ENCODE measurements at regions not wholly inside any gene's neighbourhood (a gene's known extent, or its start where the extent isn't known, plus 50 kb on each side); places are given as distances from the start of the nearest gene placed in this dataset.

DNA sequence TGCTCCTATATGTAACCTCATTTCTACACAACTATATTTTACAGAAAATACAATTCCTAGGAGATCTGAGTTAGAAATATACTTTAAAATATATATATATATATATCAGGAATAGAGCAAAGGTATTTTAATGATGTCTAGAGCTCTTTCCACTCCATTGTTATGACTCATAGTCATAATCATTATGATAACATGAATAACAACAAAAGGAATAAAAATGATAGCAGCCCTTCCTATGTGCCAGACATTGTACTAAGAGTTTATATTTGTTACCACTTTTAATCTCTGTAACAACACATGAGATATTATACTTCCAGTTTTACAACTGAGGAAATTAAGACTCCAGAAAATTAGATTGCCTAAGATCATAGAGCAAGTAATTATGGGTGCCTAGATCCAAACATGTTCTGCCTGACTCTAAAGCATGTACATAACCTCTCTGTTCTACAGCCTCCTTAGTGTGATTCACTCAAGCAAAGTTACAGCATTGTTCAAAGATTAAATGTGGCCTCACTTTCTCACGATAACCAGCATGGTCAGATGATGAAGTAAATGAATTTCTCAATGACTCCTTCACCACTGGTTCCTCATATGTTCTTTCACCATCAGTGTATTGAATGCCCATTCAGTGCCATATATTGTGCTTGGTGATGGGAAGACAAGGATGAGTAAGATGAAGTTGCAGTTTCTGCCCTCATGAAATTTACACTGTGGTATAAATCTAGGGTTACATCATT lies 452.1 kb downstream of the EFNA5 start:
- DNase-seq: no peak

DNA sequence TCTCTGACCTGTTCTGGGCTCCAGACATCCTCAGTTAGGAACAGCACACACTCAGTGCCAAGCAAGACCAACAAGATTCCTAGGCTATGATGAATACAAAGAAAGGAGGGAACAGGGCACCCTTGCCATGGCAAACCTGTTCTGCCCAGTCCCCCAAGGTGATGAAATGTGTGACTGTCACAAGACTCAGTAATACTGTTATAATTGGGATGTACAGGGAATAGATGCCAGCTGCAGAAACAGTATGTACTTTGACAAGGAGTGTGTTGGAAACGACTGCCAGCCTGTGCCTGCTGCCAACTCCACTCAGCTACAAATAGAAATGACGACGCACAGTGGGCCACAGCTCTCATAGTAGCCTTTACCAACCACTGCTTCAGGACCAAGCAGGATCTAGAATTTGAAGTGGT lies 453.0 kb downstream of the EFNA5 start:
- DNase-seq: peak in 16 of 56 donors; percentile 1 to 48 (median 12)

DNA sequence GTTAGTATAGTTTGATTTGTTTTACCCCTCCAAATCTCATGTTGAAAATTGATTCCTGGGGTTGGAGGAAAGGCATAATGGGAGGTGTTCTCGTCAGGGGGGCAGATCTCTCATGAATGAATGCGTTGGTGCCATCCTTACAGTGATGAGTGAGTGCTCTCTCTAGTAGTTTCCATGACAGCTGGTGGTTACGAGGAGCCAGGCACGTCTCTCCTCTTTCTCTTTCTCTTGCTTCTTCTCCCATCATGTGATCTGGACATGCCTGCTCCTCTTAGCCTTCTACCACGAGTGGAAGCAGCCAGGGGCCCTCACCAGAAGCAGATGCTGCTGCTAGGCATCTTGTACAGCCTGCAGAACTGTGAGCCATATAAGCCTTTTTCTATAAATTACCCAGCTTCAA lies 454.1 kb downstream of the EFNA5 start:
- DNase-seq: no peak

DNA sequence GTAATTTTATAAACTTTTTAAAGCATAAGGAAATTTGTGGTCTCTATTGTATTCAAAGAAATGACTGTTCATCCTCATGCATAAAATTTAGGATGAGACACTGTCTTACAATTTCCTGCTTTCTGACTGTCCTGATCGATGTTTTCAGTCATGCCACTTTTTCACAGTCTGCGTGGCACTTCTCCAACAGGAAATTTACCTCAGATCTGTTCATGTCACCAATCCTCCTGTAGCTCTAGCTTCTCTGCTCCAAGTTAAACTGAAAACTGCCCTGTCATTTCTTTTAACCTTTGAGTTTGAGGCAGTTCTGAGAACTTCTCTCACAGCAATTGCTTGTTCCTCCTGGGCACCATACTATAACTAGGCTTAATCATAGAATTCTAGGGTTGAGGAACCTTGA lies 455.1 kb downstream of the EFNA5 start:
- no peak for DNase-seq

DNA sequence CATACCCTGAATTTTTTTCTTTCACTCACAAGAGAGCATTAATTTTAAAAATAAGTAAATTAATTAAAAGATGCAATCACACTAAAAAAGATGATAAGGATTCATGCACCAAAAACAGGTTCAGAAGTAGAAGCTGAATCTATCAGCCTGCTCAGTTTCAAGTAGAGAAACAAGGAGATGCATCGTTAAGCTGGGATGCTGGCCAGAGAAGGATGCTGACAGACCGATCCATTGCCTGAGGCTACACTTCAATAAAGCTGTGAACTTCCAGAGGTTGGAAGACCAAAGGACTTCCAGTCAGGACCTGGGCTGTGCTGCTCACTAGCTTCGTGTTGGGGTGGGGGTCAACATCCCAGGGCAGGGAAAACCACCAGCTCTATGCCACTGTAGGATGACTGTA lies 457.7 kb downstream of the EFNA5 start:
- no peak for DNase-seq

DNA sequence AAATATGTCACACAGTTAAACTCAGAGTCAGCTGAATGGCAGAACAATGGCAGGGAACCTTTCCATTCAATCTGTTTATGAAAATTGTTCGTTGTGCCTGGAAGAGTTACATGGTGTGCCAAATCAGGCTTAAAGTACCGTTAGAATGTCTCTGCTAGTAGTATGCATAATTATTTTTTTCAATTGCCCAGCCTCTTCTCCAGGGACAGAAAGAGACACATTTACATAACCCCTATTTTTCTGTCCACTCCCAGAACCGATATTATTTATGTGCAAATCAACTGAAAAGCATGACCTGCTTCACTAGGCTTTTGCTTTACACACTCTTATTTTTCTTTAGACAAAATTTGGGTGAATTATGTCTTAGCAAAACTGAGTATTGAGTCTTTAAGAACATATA lies 459.1 kb downstream of the EFNA5 start:
- no peak for DNase-seq

DNA sequence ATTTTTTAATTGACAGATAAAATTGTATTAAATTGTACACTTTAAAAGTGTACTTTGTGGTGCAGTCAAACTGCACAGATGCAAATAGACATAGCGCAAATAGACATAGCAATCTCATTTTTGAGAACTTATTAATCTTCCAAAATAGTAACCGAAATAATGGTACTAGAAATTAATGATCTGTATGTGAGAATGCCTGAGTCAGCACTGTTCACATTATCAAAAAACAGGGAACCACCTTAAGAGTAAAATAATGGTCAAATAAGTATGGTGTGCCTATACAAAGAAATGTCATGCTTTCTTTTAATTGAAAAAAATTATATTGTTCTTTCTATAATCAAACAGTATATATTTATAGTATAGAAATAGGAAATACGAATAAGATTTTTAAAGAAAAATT lies 461.9 kb downstream of the EFNA5 start:
- no peak for DNase-seq

DNA sequence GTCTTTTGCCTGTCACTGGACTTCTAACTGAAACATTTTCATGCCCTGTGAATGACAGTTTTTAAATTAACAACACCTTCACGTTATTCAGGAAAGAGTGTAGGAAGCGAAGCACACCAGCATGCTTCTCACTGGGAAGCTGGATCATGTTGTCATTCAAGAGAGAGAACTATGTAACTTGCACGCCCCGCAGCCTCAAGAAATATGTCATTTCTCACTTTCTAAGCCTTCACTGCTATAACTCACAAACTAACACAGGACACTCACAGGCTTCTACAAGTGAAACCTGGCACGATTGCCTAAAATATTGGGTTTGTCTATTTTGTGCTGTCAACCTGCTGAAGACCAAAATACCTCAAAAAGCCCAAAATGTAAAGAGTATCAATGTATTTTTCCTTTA lies 466.3 kb downstream of the EFNA5 start:
- DNase-seq: peak in 1 of 56 donors; percentile 2

DNA sequence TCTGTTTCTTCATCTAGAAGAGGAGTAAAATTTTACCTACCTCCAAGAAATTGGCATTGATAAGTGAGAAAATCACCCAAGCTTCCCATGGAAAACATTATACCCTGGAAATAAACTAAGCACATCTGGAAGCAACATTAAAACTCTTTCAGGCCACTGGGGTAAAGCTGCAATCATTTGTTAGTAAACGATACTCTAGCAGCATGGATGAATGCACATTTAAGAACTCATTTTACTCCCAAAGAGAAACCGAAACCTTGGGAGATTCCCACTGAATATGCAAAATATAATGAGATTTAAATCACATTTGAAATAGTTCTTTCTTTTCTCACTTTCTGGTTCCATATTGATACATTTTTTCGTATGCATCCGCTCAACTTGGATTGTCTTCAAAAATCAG lies 467.5 kb downstream of the EFNA5 start:
- DNase-seq: no peak

DNA sequence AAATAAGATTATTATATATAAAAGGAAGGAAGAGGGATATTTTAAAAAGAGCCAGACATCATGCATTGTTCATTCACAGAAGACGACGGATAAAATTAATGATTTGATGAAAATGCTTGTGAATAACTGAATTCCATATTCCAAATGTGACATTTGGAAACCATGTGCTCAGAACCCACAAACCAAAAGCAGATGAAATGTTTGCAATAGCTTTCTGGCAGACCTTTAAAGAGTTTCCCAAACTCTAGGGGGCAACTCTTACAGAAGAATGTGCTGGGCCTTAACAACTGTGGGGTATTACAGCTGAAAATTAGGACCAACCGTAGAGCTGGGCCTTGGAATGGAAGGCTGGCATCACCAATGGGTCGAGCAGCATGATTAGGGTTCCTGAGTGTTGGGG lies 471.0 kb downstream of the EFNA5 start:
- DNase-seq: no peak

DNA sequence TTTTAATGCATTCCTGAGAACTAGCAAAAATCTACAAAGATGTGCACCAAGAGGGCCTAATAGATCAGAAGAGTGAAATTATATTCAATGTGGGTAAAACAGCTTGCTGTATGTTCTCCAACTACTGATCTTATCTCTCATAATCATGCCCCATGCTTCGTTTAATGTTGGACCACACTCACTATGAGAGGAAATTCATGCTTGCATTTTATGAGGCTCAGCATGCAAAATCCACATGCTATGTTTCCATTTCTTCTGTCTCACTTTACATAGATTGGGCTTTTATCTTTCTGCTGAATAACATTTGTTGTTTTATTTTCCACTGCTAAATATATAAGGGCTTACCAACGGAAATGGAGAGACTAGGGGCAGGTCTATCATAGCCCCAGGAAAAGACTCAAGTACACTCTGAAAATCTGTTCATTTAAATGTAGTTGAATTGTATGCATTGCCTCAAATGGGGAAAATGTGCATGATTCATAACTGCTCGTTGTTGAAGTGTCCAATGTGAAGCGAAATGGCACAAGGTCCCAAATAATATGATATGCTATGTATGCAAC lies 474.2 kb downstream of the EFNA5 start:
- DNase-seq: no peak

DNA sequence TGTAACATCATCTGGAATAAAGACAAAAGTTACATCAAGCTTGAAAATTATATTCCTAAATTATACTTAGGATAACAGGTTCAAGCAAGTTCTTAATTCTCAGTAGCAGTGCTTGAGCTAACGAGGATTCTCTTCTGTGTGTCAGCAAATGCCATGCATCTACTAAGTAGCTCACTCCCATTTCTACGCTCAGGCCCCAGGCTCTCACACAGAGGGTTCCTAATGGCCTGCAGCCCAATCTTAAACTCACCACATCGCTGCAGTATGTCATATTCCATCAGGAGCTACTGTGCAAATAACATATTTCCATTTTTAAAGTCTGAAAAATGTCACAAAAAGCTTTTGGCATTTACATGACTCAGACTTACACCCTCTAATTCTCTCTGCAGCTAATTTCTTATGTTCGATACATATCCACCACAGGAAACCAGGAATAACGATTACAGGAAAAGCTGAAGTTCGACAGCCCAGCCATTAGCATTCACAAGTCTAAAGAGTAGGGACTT lies 474.8 kb downstream of the EFNA5 start:
- no peak for DNase-seq

DNA sequence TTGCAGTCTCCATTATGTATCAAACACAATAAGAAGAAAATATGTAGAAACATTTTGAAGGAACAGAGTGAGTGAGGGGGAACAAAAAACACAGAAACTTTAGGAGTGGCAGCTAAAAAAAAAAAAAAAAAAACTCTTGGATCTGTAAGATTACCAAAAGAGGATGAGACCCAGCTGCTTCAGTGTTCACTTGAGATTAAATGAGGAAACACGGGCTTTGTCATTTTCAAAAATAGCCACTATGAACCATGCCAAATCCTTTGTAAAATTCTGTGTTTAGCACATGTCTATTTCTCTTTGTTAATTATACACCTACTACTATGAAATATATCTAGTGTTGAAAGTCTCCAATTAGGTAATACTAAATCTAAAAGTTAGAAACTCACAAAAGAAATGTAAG lies 485.9 kb downstream of the EFNA5 start:
- no peak for DNase-seq

DNA sequence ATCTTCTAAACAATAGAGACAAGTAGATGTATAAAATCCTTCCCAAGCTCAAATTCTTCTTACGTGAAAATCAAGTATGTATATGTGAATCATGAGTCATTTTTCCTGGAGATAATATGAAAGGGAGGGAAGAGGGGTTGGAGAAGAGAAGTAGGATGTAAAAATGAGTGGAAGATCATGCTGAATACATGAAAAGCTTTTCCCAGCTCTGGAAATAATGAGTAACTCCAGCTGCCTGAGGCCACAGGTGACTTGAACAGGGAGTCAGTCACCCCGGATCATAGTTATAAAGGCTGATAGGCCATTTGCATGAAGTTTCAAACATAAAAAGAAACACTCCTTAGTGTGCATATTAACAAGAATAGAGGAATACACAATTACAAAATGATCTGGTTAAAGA lies 486.7 kb downstream of the EFNA5 start:
- DNase-seq: no peak

DNA sequence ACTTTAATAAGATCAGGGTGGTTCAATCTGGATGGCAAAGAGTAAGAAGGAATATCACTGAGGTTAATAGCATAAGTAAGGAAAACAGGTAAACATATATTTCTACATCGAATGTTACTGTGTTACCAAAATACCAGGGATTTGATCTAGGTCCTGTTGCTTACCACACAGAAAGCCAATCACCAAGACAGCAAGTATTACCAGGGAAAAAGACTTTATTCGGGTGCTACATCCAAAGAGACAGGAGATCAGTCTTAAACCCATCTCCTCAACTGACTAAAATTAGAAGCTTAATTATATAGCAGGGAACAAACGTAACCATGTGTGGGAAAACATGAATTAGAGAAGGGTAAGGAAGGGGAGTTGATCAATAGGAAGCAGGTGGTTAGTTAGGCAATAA lies 500.1 kb downstream of the EFNA5 start:
- DNase-seq: no peak

DNA sequence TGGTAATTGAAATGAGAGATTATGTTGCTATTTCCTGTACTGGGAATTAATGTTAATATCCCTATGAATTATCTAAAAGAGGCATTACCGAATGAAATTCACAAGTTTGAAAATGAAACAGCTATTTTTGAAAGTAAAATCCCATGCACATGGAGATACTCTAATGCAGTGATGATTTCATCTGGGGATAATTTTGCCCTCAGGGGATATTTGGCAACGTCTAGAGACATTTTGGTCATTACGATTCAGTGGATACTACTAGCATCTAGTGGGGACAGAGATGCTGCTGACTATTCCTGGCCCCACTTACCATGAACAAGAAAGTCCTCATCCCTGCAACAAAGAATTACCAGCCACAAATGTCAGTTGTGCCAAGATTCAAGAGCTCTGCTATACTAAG lies 500.9 kb downstream of the EFNA5 start:
- no peak for DNase-seq

DNA sequence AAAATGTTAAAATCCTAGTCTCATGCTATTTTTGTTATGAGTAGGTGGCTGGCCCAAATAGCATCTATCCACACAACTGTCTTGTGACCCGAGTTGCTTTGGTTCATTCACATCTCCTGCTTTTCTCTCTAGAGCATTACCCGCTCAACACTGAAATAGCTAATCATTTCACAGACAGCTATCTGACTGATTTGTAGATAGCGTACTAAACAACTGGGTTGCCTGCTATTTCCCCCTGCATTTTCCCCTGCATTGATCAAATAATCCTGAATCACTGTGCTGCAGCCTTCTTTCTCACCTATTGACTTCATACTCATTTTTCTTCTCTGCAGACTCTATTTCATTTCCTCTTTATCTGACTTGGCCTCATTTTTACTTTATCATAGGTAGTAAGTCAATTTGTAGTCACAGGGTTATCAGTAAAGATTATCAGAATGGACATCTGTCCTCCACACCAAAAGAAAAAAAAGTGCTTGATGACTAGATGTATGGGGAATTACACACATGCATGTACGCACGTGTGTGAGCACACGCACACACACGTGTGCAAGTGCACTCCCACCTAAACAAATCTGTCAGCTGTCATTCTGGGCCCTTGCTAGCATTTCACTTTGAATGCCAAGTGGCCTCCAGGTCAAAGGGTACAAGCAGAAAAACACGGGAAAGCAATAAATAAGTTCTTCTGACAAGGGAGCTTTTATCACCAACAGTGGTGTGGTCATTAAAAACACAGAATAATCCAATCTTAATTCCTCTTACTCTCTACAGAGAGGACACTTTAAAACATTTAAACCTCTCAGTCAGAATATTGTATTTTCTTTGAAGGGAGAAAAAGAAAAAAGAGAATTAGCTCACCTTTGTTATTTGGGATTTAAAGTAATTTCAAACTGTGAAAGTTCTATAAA lies 501.6 kb downstream of the EFNA5 start:
- no peak for DNase-seq

DNA sequence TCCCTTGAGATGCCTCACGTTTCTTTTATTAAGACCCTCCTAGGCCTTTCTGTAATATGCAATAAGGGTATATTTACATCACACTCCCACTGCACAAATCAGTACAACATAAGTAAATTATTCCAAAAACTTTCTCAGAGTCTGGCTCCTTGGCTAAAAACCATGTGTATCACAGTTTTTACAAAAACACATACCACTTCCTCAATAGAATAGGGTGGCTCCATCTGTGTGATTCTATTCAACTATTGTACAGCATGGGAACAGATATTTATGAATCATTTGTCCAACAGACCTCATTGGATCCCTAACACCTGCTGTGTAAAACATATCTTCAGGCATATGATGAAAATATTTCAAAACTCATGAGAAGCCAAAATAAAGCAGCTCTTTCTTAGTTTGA lies 502.7 kb downstream of the EFNA5 start:
- no peak for DNase-seq

DNA sequence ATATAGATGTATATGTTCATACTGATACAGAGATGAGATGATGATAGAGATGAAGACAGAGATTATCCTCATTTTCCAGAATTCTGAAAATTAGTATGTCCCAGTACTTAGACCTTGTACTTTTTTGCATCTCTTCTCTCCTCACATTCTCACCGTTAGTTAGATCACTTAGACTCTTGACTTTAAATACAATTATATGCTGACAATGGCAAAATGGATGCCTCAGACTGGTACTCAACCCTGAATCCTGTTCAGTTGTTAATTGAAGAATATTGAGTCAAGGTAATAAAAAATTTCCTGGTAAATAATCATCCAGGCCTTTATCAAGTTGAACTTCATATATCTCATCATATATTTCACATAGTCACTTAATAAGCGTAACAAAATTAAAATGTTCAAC lies 505.4 kb downstream of the EFNA5 start:
- no peak for DNase-seq

DNA sequence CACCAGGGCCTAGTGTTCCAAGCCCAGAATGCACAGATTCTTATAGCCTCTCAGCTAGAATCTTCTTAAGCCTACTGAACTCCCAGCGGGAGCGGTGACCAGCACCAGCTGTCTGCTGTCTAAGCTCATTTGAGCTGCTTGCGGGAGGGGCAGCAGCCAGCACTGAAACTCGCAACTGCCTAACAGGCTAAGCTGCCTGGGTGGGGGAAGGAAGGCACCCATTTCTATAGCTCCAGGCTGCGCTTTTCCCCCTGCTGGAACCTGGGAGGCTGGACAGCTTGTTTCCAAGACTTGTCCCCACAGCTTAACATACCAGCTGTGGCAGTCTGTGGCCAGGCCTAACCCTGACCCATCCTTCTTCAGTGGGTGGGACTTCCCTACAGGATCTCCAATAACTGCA lies 512.9 kb downstream of the EFNA5 start:
- no peak for DNase-seq

DNA sequence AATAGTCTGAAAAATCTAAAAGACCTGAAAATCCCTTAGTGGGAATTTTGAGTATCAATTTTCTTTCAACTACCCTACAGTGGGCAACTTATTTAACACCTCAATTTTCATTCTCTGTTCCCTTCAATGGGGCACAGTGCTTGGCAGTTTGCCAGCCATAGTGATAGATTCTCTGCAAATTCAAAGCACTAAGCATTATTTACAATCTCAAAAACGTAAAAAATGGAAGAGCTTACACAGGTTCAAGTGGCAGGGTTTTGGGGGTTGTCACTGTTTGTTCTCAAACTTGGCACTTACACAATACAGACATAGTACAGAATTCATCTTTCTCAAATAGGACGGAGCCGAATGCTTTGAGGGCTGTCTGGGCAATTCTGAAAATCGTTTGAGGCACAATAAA lies 515.0 kb downstream of the EFNA5 start:
- peak in 1 of 56 donors; percentile 9 for DNase-seq

DNA sequence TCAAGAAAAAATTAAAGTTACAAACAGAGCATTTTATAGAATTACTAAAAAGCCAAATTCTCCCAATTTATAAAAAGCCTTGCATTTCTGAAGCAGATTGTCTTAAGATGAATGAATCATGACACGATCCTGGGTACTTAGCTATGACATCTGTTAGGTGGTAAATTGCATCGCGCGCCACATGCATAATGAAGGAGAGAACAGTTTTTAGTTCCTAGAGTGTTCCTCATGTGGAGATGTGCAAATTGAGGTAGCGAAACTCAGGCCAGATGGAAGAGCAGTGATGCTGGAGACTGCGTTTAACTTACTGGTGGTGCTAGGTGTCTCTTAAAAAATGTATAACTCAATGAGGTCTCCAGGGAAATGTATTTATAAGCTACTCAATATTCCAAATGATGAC lies 516.1 kb downstream of the EFNA5 start:
- peak in 2 of 56 donors; percentile 2 to 36 for DNase-seq

Data from nucleus accumbens (tissue), 56 donors.